Uterus (tissue), 3 donors: ENCODE measurements at regions not wholly inside any gene's neighbourhood (a gene's known extent, or its start where the extent isn't known, plus 50 kb on each side); places are given as distances from the start of the nearest gene placed in this dataset.

Experiments used
- DNase-seq, 2 donors: peaks; one replicate each; pipeline ENCODE4 v3.0.0-alpha.2; 2019 to 2020
- H3K27ac ChIP-seq, 2 donors: fragments of 200-600 bp; sonication (generic); 1 replicate in 1 of 2; 2 replicates in 1 of 2; pipeline ENCODE4 v1.5.1; 2016 to 2018
- H3K27me3 ChIP-seq, 2 donors: fragments of 200-600 bp; sonication (generic); one replicate each; pipeline ENCODE4 v1.5.1; 2018 to 2019; ENCODE audit warnings: control low read depth in 1 of 2
- H3K36me3 ChIP-seq, 2 donors: fragments of 200-600 bp; sonication (generic); one replicate each; pipeline ENCODE4 v1.5.1; 2019; ENCODE audit warnings: control low read depth in 1 of 2
- H3K4me1 ChIP-seq, 2 donors: fragments of 200-600 bp; sonication (generic); one replicate each; pipeline ENCODE4 v1.5.1; 2018 to 2019; ENCODE audit warnings: control low read depth in 1 of 2
- H3K4me3 ChIP-seq, 2 donors: fragments of 200-600 bp; sonication (generic); 1 replicate in 1 of 2; 2 replicates in 1 of 2; pipeline ENCODE4 v1.5.1; 2018 to 2019; ENCODE audit warnings: mild to moderate bottlenecking in 1 of 2
- H3K9me3 ChIP-seq, 2 donors: fragments of 200-600 bp; sonication (generic); one replicate each; pipeline ENCODE4 v1.5.1; 2019; ENCODE audit warnings: control low read depth in 1 of 2
- POLR2A ChIP-seq, 2 donors: fragments of 450-650 bp; IDR thresholded peaks; one replicate each; pipeline ENCODE4 v1.6.1; 2016; ENCODE audit warnings: antibody characterized with exemption in 2 of 2, mild to moderate bottlenecking in 1 of 2, moderate library complexity in 1 of 2
- intact Hi-C: fragments of 100-400 bp; cut with DNase I; formaldehyde crosslinking; loops from one replicate; pipeline ENCODE4 v1.15.1; 2023; ENCODE audit warnings: low total_unique reads
- TF ChIP-seq, protein P1 (sequence below), 4 experiments: fragments of 200-600 bp in 2 of 4; fragments of 450-650 bp in 2 of 4; sonication (generic) in 2 of 4; IDR thresholded peaks; one replicate each; pipeline ENCODE4 v1.5.1; 2016 to 2019; ENCODE audit warnings: antibody characterized with exemption in 4 of 4, mild to moderate bottlenecking in 2 of 4, moderate library complexity in 1 of 4
- donor health status: DM: yes; HTN: yes; CAD: no.

DNA sequence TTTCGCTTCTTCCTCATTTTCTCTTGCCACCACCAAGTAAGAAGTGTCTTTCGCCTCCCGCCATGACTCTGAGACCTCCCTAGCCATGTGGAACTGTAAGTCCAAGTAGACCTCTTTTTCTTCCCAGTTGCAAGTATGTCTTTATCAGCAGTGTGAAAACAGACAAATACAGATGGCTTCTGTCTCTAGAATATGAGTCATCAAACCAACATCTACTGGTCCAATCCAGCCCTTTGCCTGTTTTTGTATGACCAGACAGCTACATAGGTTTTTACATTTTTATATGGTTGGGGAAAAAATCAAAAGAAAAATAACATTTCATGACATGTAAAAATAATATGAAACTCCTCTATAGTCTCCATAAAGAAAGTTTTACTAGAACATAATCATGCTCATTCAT lies 118.7 kb upstream of the PTPRG start:
- H3K36me3 ChIP-seq, result no peaks in the 10 kb centered on the region
- H3K27me3 ChIP-seq, result no peaks in the 10 kb centered on the region
- intact Hi-C loops, result no loop called here
- TF ChIP-seq POLR2A (IDR thresholded peaks at IDR 0.05), result no peak
- TF ChIP-seq, protein P1, sequence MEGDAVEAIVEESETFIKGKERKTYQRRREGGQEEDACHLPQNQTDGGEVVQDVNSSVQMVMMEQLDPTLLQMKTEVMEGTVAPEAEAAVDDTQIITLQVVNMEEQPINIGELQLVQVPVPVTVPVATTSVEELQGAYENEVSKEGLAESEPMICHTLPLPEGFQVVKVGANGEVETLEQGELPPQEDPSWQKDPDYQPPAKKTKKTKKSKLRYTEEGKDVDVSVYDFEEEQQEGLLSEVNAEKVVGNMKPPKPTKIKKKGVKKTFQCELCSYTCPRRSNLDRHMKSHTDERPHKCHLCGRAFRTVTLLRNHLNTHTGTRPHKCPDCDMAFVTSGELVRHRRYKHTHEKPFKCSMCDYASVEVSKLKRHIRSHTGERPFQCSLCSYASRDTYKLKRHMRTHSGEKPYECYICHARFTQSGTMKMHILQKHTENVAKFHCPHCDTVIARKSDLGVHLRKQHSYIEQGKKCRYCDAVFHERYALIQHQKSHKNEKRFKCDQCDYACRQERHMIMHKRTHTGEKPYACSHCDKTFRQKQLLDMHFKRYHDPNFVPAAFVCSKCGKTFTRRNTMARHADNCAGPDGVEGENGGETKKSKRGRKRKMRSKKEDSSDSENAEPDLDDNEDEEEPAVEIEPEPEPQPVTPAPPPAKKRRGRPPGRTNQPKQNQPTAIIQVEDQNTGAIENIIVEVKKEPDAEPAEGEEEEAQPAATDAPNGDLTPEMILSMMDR (IDR thresholded peaks at IDR 0.05), result no peak
- H3K4me1 ChIP-seq, result no peaks in the 10 kb centered on the region
- H3K9me3 ChIP-seq, result no peaks in the 10 kb centered on the region
- no peak overlapping the region for H3K27ac ChIP-seq
- DNase-seq, result no peak
- H3K4me3 ChIP-seq, result no peak overlapping the region

DNA sequence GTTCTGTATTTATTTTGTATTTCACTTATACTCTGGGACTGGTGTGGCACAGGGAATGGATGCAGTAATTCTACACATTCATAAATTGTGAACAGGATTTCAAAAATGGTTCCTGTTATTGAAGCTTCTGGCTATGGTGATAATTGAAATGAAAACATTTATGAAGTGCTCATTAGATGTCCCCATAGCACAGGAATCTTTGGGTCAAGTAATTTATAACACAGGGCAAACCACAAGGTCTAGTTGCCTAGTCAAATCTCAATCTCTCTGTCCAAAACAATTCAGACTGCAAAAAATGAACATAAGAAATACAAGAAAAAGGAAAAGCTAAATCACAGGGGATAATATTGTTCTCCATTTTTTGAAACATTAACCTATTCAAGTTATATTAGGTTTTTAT lies 117.5 kb upstream of the PTPRG start:
- no peaks in the 10 kb centered on the region for H3K27me3 ChIP-seq
- H3K4me3 ChIP-seq, result no peak overlapping the region
- intact Hi-C loops, result no loop called here
- H3K9me3 ChIP-seq, result no peaks in the 10 kb centered on the region
- H3K36me3 ChIP-seq, result no peaks in the 10 kb centered on the region
- H3K27ac ChIP-seq, result no peak overlapping the region
- no peaks in the 10 kb centered on the region for H3K4me1 ChIP-seq
- no peak for DNase-seq
- TF ChIP-seq POLR2A (IDR thresholded peaks at IDR 0.05), result no peak
- TF ChIP-seq, protein P1 (IDR thresholded peaks at IDR 0.05), result no peak

DNA sequence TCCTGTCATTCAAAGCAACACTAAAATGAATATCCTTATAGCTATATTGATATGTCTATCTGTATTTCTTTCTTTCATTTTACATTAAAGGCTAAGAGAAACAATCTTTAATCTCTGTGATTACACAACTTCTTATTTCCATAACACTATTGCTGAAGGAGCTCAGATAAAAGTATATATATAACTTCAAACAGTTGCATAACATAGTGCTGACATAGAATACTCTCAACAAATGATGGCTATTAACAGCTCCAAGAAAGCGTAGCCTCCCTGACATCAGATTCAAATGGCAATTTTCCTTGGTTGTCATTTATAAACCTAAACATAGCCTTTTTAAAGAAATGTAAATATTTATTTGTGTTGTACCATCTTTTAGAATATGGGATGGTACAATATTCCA lies 116.6 kb upstream of the PTPRG start:
- H3K4me1 ChIP-seq, result no peaks in the 10 kb centered on the region
- no peak overlapping the region for H3K27ac ChIP-seq
- intact Hi-C loops, result no loop called here
- H3K9me3 ChIP-seq, result no peaks in the 10 kb centered on the region
- TF ChIP-seq, protein P1 (IDR thresholded peaks at IDR 0.05), result no peak
- no peak for TF ChIP-seq POLR2A (IDR thresholded peaks at IDR 0.05)
- DNase-seq, result no peak
- no peaks in the 10 kb centered on the region for H3K36me3 ChIP-seq
- no peak overlapping the region for H3K4me3 ChIP-seq
- no peaks in the 10 kb centered on the region for H3K27me3 ChIP-seq

DNA sequence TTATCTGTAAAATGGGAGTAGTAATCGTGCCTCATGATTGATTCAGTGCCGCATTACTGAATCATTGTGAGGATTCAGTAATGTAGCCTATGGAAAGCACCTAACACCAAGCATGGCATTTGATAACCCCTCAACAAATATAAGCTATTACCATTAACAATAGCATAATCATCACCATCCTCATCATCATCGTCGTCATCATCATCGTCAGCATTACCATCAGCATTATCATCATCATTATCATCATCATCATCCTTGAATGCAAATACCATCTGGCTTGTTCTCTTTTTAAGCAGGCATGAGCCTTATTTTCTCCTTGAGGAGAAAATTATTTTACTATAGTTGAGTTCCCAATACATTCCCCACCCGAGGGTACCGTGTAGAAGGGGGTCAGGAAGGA lies 115.4 kb upstream of the PTPRG start:
- no peak overlapping the region for H3K27ac ChIP-seq
- H3K4me3 ChIP-seq, result no peak overlapping the region
- intact Hi-C loops, result no loop called here
- no peaks in the 10 kb centered on the region for H3K9me3 ChIP-seq
- no peak for DNase-seq
- no peaks in the 10 kb centered on the region for H3K27me3 ChIP-seq
- no peaks in the 10 kb centered on the region for H3K36me3 ChIP-seq
- no peaks in the 10 kb centered on the region for H3K4me1 ChIP-seq
- TF ChIP-seq, protein P1 (IDR thresholded peaks at IDR 0.05), result no peak
- no peak for TF ChIP-seq POLR2A (IDR thresholded peaks at IDR 0.05)

DNA sequence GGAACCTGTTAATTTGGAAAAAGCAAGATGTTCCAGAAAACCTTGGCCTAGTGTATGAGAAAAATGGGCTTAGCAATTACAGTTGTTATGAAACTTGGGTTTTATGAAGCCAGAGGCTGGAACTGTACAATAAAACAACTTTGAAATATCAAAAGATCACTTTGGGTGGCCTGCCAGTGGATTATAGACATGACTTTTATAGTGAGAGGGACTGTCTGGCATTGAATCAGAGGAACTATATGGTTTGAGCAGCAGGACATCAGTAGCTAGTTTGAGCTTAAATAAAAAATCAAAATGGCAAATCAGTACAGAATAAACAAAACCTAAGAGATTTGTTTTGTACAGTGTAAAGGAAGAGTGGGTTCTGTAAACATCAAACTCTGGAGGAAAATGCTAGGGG lies 115.0 kb upstream of the PTPRG start:
- Histone ChIP-seq H3K4me1 (no peaks in the 10 kb centered on the region), H3K27ac (no peak overlapping the region), H3K36me3 (no peaks in the 10 kb centered on the region), H3K9me3 (no peaks in the 10 kb centered on the region), H3K27me3 (no peaks in the 10 kb centered on the region), H3K4me3 (no peak overlapping the region)
- intact Hi-C loops, result no loop called here
- TF ChIP-seq POLR2A (IDR thresholded peaks at IDR 0.05), result no peak
- TF ChIP-seq, protein P1 (IDR thresholded peaks at IDR 0.05), result no peak
- no peak for DNase-seq
